Sigmoid colon (tissue), 4 donors: ENCODE measurements at regions not wholly inside any gene's neighbourhood (a gene's known extent, or its start where the extent isn't known, plus 50 kb on each side); places are given as distances from the start of the nearest gene placed in this dataset.

ENCODE experiments used
- CTCF ChIP-seq, 4 experiments: fragments of 450-650 bp in 3 of 4; fragments of 200-600 bp in 1 of 4; IDR thresholded peaks; one replicate each; pipeline ENCODE4 v1.5.1; 2016 to 2019; ENCODE audit warnings: antibody characterized with exemption in 4 of 4, mild to moderate bottlenecking in 3 of 4, moderate library complexity in 2 of 4
- EP300 ChIP-seq, 4 donors: sonication (generic); formaldehyde crosslinking; IDR thresholded peaks; one replicate each; pipeline ENCODE4 v1.6.1; 2017; ENCODE audit warnings: antibody characterized with exemption in 4 of 4
- POLR2A ChIP-seq, 2 donors: fragments of 450-650 bp; IDR thresholded peaks; one replicate each; pipeline ENCODE4 v1.6.1; 2016; ENCODE audit warnings: antibody characterized with exemption in 2 of 2, mild to moderate bottlenecking in 2 of 2, moderate library complexity in 2 of 2
- POLR2AphosphoS5 ChIP-seq, 4 donors: sonication (generic); formaldehyde crosslinking; IDR thresholded peaks; one replicate each; pipeline ENCODE4 v1.6.1; 2017; ENCODE audit warnings: antibody characterized with exemption in 4 of 4

DNA sequence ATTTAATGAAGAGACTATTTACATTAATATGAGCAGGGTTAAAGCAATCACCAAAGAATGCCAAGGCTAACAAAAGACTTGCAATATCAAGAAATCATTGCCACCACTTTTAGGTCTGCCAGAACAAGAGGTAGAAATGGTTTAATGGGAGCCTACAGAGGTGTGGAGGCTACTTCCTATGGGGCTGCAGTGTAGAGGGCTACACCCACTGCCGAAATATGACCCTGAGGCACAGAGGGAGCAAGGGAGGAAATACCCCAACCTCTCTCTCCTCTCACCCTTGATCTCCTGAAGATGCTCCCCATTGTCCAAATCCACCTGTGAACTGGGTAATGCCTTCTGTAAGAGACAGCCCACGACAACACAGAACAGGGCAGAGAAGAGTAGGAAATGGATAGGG, 315.4 kb downstream of the SMAD2 start:
- TF ChIP-seq CTCF (IDR thresholded peaks at IDR 0.05) = no peak
- no peak for TF ChIP-seq POLR2A (IDR thresholded peaks at IDR 0.05)
- no peak for TF ChIP-seq POLR2AphosphoS5 (IDR thresholded peaks at IDR 0.05)
- no peak for TF ChIP-seq EP300 (IDR thresholded peaks at IDR 0.05)
